ENCODE measurements at regions not wholly inside any gene's neighbourhood (a gene's known extent, or its start where the extent isn't known, plus 50 kb on each side); places are given as distances from the start of the nearest gene placed in this dataset.

DNA sequence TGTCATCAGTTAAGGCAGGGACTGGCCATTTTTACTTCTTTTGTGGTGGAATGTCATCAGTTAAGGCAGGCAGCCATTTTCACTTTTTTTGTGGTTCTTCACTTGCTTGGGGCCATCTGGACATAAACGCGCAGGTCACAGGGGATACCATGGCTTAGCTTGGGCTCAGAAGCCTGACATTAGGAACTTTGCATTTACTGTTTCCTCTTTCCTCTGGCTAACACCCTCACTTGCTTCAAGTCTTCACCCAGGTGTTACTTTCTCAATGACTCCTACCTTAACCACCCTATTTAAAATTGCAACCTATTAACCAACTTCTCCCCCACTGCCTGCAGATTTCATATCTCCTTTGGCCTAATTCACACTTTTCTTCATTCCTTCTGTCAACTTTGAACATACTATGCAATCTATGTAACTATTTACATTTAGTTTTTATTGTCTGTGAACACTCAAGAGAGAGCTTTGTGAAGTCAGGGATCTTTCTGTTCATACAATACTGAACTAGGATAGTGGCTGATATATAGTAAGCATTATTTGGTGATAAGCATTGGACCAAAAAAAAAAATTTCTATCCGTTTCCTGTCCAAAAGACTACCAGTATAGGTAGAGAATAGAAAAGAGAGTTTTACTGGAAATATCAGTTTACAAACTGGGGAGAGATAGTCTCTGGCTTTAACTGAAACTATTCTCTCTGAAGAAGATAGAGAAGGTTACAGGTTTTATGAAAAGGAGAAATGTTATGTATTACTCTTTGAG is 600.1 kb upstream of the ZNF804A start:
- no peak overlapping the region for H3K4me3 ChIP-seq (ENCODE audit: low read depth, low read length)
- no peak for DNase-seq (ENCODE audit: low read depth)
- TF ChIP-seq, protein P1, sequence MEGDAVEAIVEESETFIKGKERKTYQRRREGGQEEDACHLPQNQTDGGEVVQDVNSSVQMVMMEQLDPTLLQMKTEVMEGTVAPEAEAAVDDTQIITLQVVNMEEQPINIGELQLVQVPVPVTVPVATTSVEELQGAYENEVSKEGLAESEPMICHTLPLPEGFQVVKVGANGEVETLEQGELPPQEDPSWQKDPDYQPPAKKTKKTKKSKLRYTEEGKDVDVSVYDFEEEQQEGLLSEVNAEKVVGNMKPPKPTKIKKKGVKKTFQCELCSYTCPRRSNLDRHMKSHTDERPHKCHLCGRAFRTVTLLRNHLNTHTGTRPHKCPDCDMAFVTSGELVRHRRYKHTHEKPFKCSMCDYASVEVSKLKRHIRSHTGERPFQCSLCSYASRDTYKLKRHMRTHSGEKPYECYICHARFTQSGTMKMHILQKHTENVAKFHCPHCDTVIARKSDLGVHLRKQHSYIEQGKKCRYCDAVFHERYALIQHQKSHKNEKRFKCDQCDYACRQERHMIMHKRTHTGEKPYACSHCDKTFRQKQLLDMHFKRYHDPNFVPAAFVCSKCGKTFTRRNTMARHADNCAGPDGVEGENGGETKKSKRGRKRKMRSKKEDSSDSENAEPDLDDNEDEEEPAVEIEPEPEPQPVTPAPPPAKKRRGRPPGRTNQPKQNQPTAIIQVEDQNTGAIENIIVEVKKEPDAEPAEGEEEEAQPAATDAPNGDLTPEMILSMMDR (conservative IDR thresholded peaks at IDR 0.05; ENCODE audit: low read depth, low read length) = no peak

DNA sequence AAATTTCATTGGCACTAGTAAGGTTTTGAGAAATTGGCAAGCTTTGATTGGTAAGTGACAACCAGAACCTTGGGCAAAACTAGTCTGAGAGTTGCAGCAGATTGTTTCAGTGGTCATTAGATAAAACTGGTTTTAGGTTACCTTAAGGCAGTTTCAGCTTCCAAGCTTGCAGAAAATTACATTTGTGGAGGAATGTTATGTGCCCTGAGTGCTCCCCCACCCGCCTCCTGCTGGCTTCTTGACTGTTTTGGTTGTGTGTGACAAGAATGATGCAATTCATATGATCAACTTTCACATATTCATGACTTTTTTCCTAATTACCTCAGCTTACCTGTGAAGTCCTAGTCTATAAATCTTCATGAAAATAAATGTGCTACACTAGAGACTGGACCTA is 599.5 kb upstream of the ZNF804A start:
- TF ChIP-seq, protein P1 (conservative IDR thresholded peaks at IDR 0.05; ENCODE audit: low read depth, low read length) = no peak
- peak; percentile 23 for DNase-seq (ENCODE audit: low read depth)
- H3K4me3 ChIP-seq (ENCODE audit: low read depth, low read length) = no peak overlapping the region

DNA sequence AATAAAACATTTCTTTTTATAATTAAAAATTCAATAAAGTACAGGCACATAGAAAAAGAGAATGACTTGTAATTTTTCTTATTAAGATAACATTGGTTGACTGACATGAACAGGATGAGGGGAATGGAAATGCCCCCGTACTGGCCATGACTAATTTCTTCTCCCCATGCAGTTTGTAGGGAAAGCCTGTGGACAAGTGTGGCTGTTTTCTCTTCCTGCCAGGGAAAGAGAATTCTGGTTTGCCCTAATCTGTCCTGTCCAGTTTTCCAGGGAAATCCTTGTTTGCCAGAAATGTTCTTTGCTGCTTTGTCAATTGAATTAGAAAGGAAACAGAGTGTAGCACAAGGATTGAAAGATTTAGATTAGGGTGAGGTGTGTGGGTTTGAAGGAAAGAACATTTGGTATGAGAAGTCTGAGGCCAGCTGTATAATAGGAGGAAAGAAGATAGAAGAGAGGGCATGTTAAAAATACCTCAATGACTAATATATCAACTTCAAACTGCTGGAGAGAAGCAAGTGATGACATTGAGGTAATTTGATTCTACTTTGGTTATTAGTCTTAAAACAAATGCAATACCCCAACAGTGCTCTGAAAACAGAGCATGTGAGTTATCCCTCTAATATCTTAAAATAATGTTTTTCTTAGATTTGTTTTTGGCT is 593.9 kb upstream of the ZNF804A start:
- DNase-seq (ENCODE audit: low read depth) = peak; percentile 29
- TF ChIP-seq, protein P1 (conservative IDR thresholded peaks at IDR 0.05; ENCODE audit: low read depth, low read length) = no peak
- H3K4me3 ChIP-seq (ENCODE audit: low read depth, low read length) = no peak overlapping the region

DNA sequence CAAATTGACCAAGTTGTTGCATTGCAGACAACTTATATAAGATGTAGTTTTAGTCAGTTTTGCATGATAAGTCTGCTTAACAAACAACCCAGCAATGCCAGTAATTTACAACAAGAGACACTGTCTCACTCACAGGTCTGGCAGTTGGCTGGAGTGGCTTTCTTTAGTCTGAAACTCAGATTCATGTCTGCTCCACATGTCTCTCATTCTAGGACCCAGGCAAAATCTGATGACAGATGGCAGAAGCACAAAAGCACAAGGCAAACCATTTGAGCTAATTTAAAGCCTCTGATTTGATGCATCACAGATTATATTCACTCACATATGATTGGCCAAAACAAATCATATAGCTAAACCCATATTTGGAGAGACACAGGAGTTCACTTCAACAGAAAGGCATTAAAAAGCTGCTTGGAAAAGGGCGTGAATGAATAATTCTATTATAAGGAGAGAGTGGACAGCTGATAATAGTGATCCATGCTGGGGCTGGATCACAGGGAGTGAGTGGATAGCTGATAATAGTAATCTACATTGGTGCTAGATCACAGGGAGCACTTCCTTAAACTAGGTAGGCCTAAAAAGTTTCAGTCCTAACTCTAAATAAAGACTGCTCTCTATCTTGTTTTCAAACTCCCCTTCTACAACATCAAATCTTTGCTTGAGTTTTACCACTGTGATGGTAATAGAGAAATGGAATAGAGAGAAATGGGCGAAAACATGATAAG is 593.2 kb upstream of the ZNF804A start:
- DNase-seq (ENCODE audit: low read depth) = no peak
- no peak overlapping the region for H3K4me3 ChIP-seq (ENCODE audit: low read depth, low read length)
- TF ChIP-seq, protein P1 (conservative IDR thresholded peaks at IDR 0.05; ENCODE audit: low read depth, low read length) = no peak

DNA sequence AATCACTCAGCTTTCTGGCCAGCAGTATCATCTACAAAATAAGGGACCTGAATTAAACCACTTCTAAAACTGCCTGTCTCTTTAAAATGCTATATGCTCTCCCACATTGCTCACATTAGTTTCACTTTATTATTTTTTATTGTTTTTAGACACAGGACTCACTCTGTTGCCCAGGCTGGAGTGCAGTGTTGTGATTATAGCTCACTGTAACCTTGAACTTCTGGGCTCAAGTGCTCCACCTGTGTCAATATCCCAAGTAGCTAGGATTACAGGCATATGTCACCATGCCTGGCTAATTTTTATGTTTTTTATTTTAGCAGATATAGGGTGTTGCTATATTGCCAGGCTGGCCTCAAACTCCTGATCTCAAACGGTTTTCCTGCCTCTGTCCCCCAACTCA is 591.3 kb upstream of the ZNF804A start:
- TF ChIP-seq, protein P1 (conservative IDR thresholded peaks at IDR 0.05; ENCODE audit: low read depth, low read length) = no peak
- no peak overlapping the region for H3K4me3 ChIP-seq (ENCODE audit: low read depth, low read length)
- DNase-seq (ENCODE audit: low read depth) = no peak

DNA sequence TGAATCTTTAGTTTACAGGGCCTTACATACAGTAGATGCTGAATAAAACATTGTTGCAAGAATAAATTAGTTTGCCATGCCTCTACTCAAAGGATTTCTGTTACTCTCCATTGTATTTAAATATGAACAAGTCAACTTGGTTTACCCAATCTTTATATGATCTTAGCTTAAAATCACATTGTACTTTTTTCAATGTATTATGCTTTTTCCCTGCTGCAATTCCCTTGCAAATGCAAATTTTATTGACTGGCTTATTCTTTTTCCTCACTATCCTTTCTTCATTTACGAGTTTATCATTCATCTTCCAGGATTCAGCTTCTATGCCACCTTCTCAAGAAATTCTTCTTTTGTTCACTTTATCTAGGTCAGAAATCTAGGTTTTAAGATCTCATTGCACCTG is 571.4 kb upstream of the ZNF804A start:
- TF ChIP-seq, protein P1 (conservative IDR thresholded peaks at IDR 0.05; ENCODE audit: low read depth, low read length) = no peak
- H3K4me3 ChIP-seq (ENCODE audit: low read depth, low read length) = no peak overlapping the region
- no peak for DNase-seq (ENCODE audit: low read depth)

Data from choroid plexus epithelial cell (primary cell).